OCI-LY1 (cell line): ENCODE measurements at regions not wholly inside any gene's neighbourhood (a gene's known extent, or its start where the extent isn't known, plus 50 kb on each side); places are given as distances from the start of the nearest gene placed in this dataset.

ENCODE experiments used
- H2AFZ ChIP-seq: fragments of 200-600 bp; sonication (generic), shearing (Covaris generic); 2 replicates; pipeline ENCODE4 v1.6.0; 2014; ENCODE audit warnings: antibody characterized with exemption, mild to moderate bottlenecking, low read length
- H3F3A ChIP-seq: fragments of 200-600 bp; sonication (generic), shearing (Covaris generic); 2 replicates; pipeline ENCODE4 v1.6.0; 2014; ENCODE audit warnings: mild to moderate bottlenecking, antibody characterized with exemption, low read length, moderate library complexity; ENCODE audit not compliant: insufficient read depth
- H3K27ac ChIP-seq: fragments of 200-600 bp; sonication (generic); 2 replicates; pipeline ENCODE4 v1.5.1; 2014; ENCODE audit warnings: low read length, mixed run types, mild to moderate bottlenecking, low read depth; ENCODE audit not compliant: poor library complexity, severe bottlenecking
- H3K27me3 ChIP-seq: fragments of 200-600 bp; sonication (generic); 2 replicates; pipeline ENCODE4 v1.6.0; 2014; ENCODE audit warnings: antibody characterized with exemption, mild to moderate bottlenecking, low read length, moderate library complexity; ENCODE audit not compliant: insufficient read depth
- H3K36me3 ChIP-seq: fragments of 200-600 bp; sonication (generic); 2 replicates; pipeline ENCODE4 v1.6.1; 2014; ENCODE audit warnings: mild to moderate bottlenecking, antibody characterized with exemption, low read length, moderate library complexity, mixed read lengths; ENCODE audit not compliant: insufficient read depth
- H3K4me1 ChIP-seq: fragments of 200-600 bp; sonication (generic); 2 replicates; pipeline ENCODE4 v1.5.1; 2014; ENCODE audit warnings: mild to moderate bottlenecking, low read length, moderate library complexity; ENCODE audit not compliant: insufficient read depth, severe bottlenecking
- H3K4me2 ChIP-seq: fragments of 200-600 bp; sonication (generic), shearing (Covaris generic); 2 replicates; pipeline ENCODE4 v1.6.1; 2014; ENCODE audit warnings: low read length
- H3K4me3 ChIP-seq: fragments of 200-600 bp; sonication (generic); 2 replicates; pipeline ENCODE4 v1.5.1; 2014; ENCODE audit warnings: low read length, low read depth, mild to moderate bottlenecking, mixed read lengths; ENCODE audit not compliant: poor library complexity, severe bottlenecking
- H3K79me2 ChIP-seq: fragments of 200-600 bp; shearing (Covaris generic); 2 replicates; pipeline ENCODE4 v1.6.1; 2016; ENCODE audit warnings: mixed run types, low read length, mixed read lengths; ENCODE audit not compliant: insufficient read depth
- H3K9ac ChIP-seq: fragments of 200-600 bp; sonication (generic), shearing (Covaris generic); 2 replicates; pipeline ENCODE4 v1.6.1; 2014; ENCODE audit warnings: mild to moderate bottlenecking, low read length, mixed read lengths
- H3K9me2 ChIP-seq: fragments of 200-600 bp; sonication (generic), shearing (Covaris generic); 2 replicates; pipeline ENCODE4 v1.6.1; 2014; ENCODE audit warnings: low read depth, mild to moderate bottlenecking, low read length, mixed read lengths
- H3K9me3 ChIP-seq: fragments of 200-600 bp; shearing (Covaris generic); 2 replicates; pipeline ENCODE4 v1.6.1; 2014; ENCODE audit warnings: low read length, mixed read lengths
- H4K20me1 ChIP-seq: fragments of 200-600 bp; sonication (generic), shearing (Covaris generic); 2 replicates; pipeline ENCODE4 v1.6.0; 2016; ENCODE audit warnings: mild to moderate bottlenecking, low read length; ENCODE audit not compliant: insufficient read depth
- CTCF ChIP-seq: fragments of 200-600 bp; sonication (generic), shearing (Covaris generic); IDR thresholded peaks from 2 replicates; pipeline ENCODE4 v1.5.1; 2017; ENCODE audit warnings: mild to moderate bottlenecking, antibody characterized with exemption, low read length, moderate library complexity, mixed read lengths
- EZH2 ChIP-seq: fragments of 200-600 bp; sonication (generic), shearing (Covaris generic); IDR thresholded peaks from 2 replicates; pipeline ENCODE4 v1.8.0; 2017; ENCODE audit warnings: borderline replicate concordance, mixed run types, mild to moderate bottlenecking, antibody characterized with exemption, low read length, moderate library complexity, mixed read lengths

GRCh38 chr4:179110356-179110755 is 1668.1 kb upstream of the AGA start:
- H3K36me3 ChIP-seq = no peaks in the 10 kb centered on the region
- TF ChIP-seq EZH2 (no peak), CTCF (no peak)
- no peak overlapping the region for H2AFZ ChIP-seq
- H3K27ac ChIP-seq = no peak overlapping the region
- H3F3A ChIP-seq = no peaks in the 10 kb centered on the region
- no peaks in the 10 kb centered on the region for H3K4me1 ChIP-seq
- no peak overlapping the region for H3K4me2 ChIP-seq
- no peaks in the 10 kb centered on the region for H3K27me3 ChIP-seq
- no peak overlapping the region for H3K4me3 ChIP-seq
- no peaks in the 10 kb centered on the region for H3K79me2 ChIP-seq
- no peaks in the 10 kb centered on the region for H3K9me2 ChIP-seq
- H3K9me3 ChIP-seq = no peaks in the 10 kb centered on the region
- no peak overlapping the region for H3K9ac ChIP-seq
- H4K20me1 ChIP-seq = no peaks in the 10 kb centered on the region

- Histone ChIP-seq H3K4me1 (no peaks in the 10 kb centered on the region), H2AFZ (no peak overlapping the region), H3K36me3 (no peaks in the 10 kb centered on the region), H3K9me2 (no peaks in the 10 kb centered on the region), H3K79me2 (no peaks in the 10 kb centered on the region), H3K27ac (no peak overlapping the region), H3K9ac (no peak overlapping the region), H3K4me3 (no peak overlapping the region), H3F3A (no peaks in the 10 kb centered on the region), H3K4me2 (no peak overlapping the region), H3K27me3 (no peaks in the 10 kb centered on the region), H4K20me1 (no peaks in the 10 kb centered on the region), H3K9me3 (no peaks in the 10 kb centered on the region)
- TF ChIP-seq EZH2 (no peak), CTCF (no peak)
Measured at GRCh38 chr4:179110816-179111215, 1668.6 kb upstream of the AGA start.

- H3K4me2 ChIP-seq = no peak overlapping the region
- H3K9me2 ChIP-seq = no peaks in the 10 kb centered on the region
- H3K4me3 ChIP-seq = no peak overlapping the region
- H2AFZ ChIP-seq = no peak overlapping the region
- H3K27me3 ChIP-seq = no peaks in the 10 kb centered on the region
- no peaks in the 10 kb centered on the region for H3K79me2 ChIP-seq
- H3F3A ChIP-seq = no peaks in the 10 kb centered on the region
- H4K20me1 ChIP-seq = no peaks in the 10 kb centered on the region
- no peaks in the 10 kb centered on the region for H3K4me1 ChIP-seq
- no peak overlapping the region for H3K27ac ChIP-seq
- H3K9me3 ChIP-seq = no peaks in the 10 kb centered on the region
- H3K36me3 ChIP-seq = no peaks in the 10 kb centered on the region
- no peak for TF ChIP-seq EZH2
- no peak for TF ChIP-seq CTCF
- no peak overlapping the region for H3K9ac ChIP-seq
Measured at GRCh38 chr4:179112441-179113170, 1670.4 kb upstream of the AGA start.
